Activated gamma-delta T cell treated with Interleukin-2 at 50 U/mL for 16 hours (primary cell): ENCODE measurements at regions not wholly inside any gene's neighbourhood (a gene's known extent, or its start where the extent isn't known, plus 50 kb on each side); places are given as distances from the start of the nearest gene placed in this dataset.
"Not testable (repeated sequence)": the region's sequence is repeated elsewhere in the genome, so short reads cannot be mapped to it uniquely, and the experiment has no call there.

Source experiments
- DNase-seq: peaks from one replicate; pipeline ENCODE4 v3.0.0-alpha.2; 2020

GRCh38 chr2:366706-367105 lies 78.8 kb upstream of the ALKAL2 start:
- DNase-seq, result no peak

GRCh38 chr2:365367-366275 lies 77.7 kb upstream of the ALKAL2 start:
- DNase-seq, result no peak

- no peak for DNase-seq
Observed at GRCh38 chr2:363824-364470, 76.1 kb upstream of the ALKAL2 start.

- no peak for DNase-seq
Observed at GRCh38 chr2:362924-363323, 75.0 kb upstream of the ALKAL2 start.

- DNase-seq, result no peak
Observed at GRCh38 chr2:360124-360523, 72.2 kb upstream of the ALKAL2 start.

DNA sequence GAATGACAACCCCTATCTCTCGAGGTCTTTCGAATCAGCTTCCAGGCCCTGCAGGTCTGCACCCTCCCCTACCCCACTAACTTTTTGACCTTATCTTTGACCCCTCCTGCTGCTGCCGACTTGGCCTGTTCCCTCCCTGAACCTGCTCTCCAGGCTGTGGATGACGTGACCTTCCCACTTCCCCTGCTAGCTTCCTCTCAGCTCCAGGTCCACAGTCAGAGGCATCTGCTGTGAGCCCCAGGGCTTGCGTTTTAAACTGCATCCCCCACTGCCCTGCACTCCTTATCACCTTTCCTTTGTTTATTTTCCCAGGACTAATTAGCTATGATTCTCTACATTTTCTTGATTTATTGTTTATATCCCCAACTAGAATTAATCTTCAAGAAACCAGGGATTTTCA lies 71.2 kb upstream of the ALKAL2 start:
- DNase-seq, result no peak

- DNase-seq, result no peak
Observed at GRCh38 chr2:357811-358210, 69.9 kb upstream of the ALKAL2 start.

DNA sequence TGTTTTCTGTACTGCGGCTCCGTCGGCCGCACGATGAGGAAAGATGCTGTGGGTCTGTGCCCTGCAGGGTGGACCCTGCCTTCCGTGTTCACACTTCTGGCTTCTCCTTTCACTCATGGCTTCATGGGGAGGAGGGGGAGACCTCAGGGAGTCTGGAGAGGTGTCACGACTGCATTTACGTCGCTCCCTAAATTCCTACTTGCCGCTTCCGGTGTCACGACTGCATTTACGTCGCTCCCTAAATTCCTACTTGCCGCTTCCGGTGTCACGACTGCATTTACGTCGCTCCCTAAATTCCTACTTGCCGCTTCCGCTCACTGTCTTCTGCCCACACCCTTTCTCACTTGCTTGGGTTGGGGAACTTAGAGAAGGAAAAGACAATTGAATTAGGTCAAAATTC lies 68.4 kb upstream of the ALKAL2 start:
- DNase-seq, result not testable (repeated sequence)

GRCh38 chr2:355773-356172 lies 67.9 kb upstream of the ALKAL2 start:
- DNase-seq, result no peak

DNA sequence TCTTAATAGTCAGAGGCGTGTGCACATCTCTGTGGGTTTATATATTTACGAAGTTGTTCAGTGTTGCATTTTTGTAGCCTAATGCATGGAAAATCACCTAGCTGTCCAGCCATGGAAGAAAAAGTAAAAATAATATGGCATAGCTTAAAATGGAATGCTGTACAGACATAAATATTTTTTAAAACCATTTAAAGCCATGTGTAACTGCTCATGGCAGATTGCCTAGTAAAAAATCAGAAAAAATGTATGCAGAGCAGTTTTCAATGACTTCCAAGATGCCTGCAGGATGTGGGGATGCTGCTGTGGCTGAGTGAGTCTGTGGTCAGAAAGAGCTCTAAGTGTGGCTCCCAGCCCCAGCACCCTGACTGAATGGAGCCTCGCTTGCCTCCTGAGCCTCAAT lies 64.8 kb upstream of the ALKAL2 start:
- DNase-seq, result no peak

DNA sequence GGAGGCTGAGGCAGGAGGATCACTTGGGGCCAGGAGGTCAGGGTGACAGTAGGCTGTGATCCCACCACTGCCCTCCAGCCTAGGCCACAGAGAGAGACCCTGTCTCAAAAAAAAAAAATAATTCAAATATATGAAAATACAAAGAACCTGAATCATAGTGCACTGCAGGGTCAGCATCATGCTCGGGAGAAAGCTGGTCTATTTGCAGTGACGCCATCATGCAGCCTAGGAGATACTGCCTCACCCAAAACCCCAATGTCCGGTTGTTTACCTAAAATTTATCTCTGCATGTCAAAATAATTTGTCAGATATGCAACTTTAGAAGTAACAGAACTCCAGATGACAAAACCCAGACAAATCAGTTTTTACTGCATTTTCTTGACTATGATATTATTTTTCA lies 61.5 kb upstream of the ALKAL2 start:
- no peak for DNase-seq

- DNase-seq, result no peak
Observed at GRCh38 chr2:348361-348916, 60.5 kb upstream of the ALKAL2 start.

GRCh38 chr2:344811-345210 lies 56.9 kb upstream of the ALKAL2 start:
- no peak for DNase-seq

DNA sequence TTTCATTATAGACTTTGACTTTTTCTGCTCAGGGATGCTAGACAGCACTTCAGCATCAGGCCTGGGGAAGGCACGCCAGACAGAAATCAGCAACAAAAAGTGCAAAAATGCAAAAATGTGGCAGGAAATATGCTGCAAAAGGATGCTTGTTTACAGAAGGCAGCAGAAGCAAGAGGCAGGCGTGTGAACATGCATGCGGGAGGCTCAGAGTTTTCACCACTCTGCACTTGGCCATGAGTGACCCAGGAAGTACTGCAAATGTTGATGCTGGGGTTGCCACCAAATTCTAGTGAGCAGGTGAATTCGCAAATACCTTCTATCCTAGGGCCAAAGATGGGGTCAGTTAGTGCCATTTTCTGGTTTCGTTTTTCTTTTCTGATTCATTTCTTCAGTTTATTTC lies 55.5 kb upstream of the ALKAL2 start:
- DNase-seq, result no peak

GRCh38 chr2:341912-342311 lies 54.0 kb upstream of the ALKAL2 start:
- no peak for DNase-seq

- no peak for DNase-seq
Observed at GRCh38 chr2:341017-341542, 53.2 kb upstream of the ALKAL2 start.
